OCI-LY7 (cell line): ENCODE measurements at regions not wholly inside any gene's neighbourhood (a gene's known extent, or its start where the extent isn't known, plus 50 kb on each side); places are given as distances from the start of the nearest gene placed in this dataset.

Experiments
- EZH2phosphoT487 ChIP-seq: fragments of 200-600 bp; sonication (generic); IDR thresholded peaks from 2 replicates; pipeline ENCODE4 v1.6.1; 2018; ENCODE audit warnings: low read depth, borderline replicate concordance, mild to moderate bottlenecking, mixed run types, antibody characterized with exemption, low read length, moderate library complexity, mixed read lengths
- TF ChIP-seq, protein P1 (sequence below): fragments of 200-600 bp; sonication (generic); conservative IDR thresholded peaks from 2 replicates; pipeline ENCODE4 v1.5.1; 2014; ENCODE audit warnings: mild to moderate bottlenecking, antibody characterized with exemption, low read length, moderate library complexity, mixed read lengths

DNA sequence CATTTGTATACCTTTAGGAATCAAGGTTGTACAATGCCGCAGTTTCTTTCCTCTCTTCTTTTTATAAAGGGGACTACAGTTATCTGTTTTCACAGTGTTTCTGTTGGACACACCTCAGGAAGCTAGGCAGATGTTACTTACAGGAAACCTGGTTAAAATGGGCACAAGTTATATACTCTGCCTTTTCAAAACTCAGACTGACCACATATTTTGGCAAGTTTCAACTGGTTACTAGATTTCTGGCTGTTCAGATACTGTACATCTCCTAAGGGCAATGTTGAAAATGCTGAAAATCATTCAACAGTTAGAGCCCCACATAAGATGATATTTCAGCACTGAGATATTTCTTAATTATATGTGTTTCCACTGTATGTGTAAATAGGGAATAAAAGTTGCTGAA lies 92.5 kb upstream of the SLC35B3 start:
- TF ChIP-seq, protein P1, sequence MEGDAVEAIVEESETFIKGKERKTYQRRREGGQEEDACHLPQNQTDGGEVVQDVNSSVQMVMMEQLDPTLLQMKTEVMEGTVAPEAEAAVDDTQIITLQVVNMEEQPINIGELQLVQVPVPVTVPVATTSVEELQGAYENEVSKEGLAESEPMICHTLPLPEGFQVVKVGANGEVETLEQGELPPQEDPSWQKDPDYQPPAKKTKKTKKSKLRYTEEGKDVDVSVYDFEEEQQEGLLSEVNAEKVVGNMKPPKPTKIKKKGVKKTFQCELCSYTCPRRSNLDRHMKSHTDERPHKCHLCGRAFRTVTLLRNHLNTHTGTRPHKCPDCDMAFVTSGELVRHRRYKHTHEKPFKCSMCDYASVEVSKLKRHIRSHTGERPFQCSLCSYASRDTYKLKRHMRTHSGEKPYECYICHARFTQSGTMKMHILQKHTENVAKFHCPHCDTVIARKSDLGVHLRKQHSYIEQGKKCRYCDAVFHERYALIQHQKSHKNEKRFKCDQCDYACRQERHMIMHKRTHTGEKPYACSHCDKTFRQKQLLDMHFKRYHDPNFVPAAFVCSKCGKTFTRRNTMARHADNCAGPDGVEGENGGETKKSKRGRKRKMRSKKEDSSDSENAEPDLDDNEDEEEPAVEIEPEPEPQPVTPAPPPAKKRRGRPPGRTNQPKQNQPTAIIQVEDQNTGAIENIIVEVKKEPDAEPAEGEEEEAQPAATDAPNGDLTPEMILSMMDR, result no peak
- TF ChIP-seq EZH2phosphoT487, result no peak
